ENCODE measurements at regions not wholly inside any gene's neighbourhood (a gene's known extent, or its start where the extent isn't known, plus 50 kb on each side); places are given as distances from the start of the nearest gene placed in this dataset.

DNA sequence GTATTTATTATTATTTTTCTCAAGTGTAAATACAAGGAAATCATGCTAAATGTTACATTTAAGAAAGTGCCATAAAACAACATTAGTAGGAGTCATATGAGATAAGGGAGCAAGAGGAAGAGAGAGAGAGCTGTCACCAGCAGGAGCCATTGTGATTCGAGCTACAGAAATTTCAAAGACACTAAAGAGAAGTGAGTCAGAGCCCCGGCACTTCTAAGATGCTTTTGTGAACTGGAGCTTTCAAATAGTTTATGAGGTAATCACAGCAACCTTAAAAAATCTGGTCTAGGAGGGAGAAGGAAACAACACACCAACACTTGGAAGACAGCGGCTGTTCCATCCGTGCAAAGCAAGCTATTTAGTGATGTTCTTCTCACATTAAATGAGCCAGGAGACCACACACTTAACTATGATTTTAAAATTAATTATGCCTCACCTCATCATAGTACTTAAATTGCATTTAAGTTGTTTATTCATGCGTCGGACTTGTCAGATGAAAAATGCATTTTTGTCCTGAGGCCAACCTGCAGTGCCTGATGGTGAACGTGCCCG, 382.7 kb upstream of the SALL3 start:
- H3K27me3 ChIP-seq (ENCODE audit: control insufficient read depth, insufficient read depth, low read length) = no peaks in the 10 kb centered on the region
- no peak overlapping the region for H3K4me3 ChIP-seq (ENCODE audit: low read length)
- H3K36me3 ChIP-seq (ENCODE audit: control insufficient read depth, insufficient read depth, low read length) = no peaks in the 10 kb centered on the region
- H3K27ac ChIP-seq (ENCODE audit: low read length) = no peak overlapping the region
- H3K4me1 ChIP-seq (ENCODE audit: control insufficient read depth, insufficient read depth, low read length) = peaks cover 4% of the 10 kb centered on the region; the same call in 1 of the 2 replicates
- no CpG with 5 or more reads among the region's 8 CpGs for WGBS (ENCODE audit: insufficient coverage, insufficient read length)
- no peaks in the 10 kb centered on the region for H3K9me3 ChIP-seq (ENCODE audit: control insufficient read depth, insufficient read depth, low read length)
- no peak for DNase-seq (ENCODE audit: low read depth, low spot score)

DNA sequence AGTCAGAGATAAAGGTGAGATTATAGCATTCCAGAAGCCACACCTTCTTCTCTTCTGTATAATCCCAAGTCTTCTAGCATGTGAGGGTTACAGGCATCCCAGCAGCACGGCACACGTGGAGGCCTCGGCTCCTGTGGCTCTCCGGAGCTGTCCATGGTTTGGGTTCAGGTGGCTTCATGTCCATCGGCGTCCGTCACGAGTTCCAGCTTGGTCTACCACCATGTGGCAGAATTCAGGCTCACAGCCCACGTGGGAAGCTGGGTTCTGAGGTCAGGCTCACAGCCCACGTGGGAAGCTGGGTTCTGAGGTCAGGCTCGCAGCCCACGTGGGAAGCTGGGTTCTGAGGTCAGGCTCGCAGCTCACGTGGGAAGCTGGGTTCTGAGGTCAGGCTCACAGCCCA, 378.3 kb upstream of the SALL3 start:
- no CpG with 5 or more reads among the region's 14 CpGs for WGBS (ENCODE audit: insufficient coverage, insufficient read length)
- no peaks in the 10 kb centered on the region for H3K27me3 ChIP-seq (ENCODE audit: control insufficient read depth, insufficient read depth, low read length)
- H3K9me3 ChIP-seq (ENCODE audit: control insufficient read depth, insufficient read depth, low read length) = no peaks in the 10 kb centered on the region
- H3K4me1 ChIP-seq (ENCODE audit: control insufficient read depth, insufficient read depth, low read length) = peaks cover 2% of the 10 kb centered on the region; the same call in 1 of the 2 replicates
- no peaks in the 10 kb centered on the region for H3K36me3 ChIP-seq (ENCODE audit: control insufficient read depth, insufficient read depth, low read length)
- H3K4me3 ChIP-seq (ENCODE audit: low read length) = no peak overlapping the region
- no peak overlapping the region for H3K27ac ChIP-seq (ENCODE audit: low read length)
- no peak for DNase-seq (ENCODE audit: low read depth, low spot score)

GRCh38 chr18:78601923-78602322, 377.7 kb upstream of the SALL3 start:
- H3K4me1 ChIP-seq (ENCODE audit: control insufficient read depth, insufficient read depth, low read length) = peaks cover 2% of the 10 kb centered on the region; the same call in 1 of the 2 replicates
- no peak overlapping the region for H3K27ac ChIP-seq (ENCODE audit: low read length)
- H3K27me3 ChIP-seq (ENCODE audit: control insufficient read depth, insufficient read depth, low read length) = no peaks in the 10 kb centered on the region
- WGBS (ENCODE audit: insufficient coverage, insufficient read length) = no CpG with 5 or more reads among the region's 7 CpGs
- H3K9me3 ChIP-seq (ENCODE audit: control insufficient read depth, insufficient read depth, low read length) = no peaks in the 10 kb centered on the region
- H3K4me3 ChIP-seq (ENCODE audit: low read length) = no peak overlapping the region
- H3K36me3 ChIP-seq (ENCODE audit: control insufficient read depth, insufficient read depth, low read length) = no peaks in the 10 kb centered on the region
- no peak for DNase-seq (ENCODE audit: low read depth, low spot score)

DNA sequence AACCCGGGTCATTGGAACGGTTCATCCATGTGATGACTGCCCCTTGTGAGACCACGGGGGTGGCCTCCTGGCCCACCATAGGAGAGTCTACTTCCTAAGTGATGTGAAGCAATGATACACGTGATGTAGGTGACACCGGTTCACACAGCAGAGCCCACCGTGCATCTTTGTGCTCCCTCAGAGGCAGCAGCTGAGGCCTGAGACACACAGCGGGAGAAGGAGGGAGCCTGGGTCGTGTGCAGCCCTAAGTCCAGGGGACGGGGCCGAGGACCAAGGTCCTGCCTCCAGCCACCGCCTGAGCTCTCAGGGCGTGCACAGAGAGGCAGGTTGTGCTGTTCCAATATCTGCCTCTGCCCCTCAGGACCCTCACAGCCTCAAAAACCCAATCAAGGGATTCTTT, 377.2 kb upstream of the SALL3 start:
- Histone ChIP-seq H3K27ac (ENCODE audit: low read length) (no peak overlapping the region), H3K36me3 (ENCODE audit: control insufficient read depth, insufficient read depth, low read length) (no peaks in the 10 kb centered on the region), H3K9me3 (ENCODE audit: control insufficient read depth, insufficient read depth, low read length) (no peaks in the 10 kb centered on the region), H3K4me1 (ENCODE audit: control insufficient read depth, insufficient read depth, low read length) (no peaks in the 10 kb centered on the region), H3K4me3 (ENCODE audit: low read length) (no peak overlapping the region), H3K27me3 (ENCODE audit: control insufficient read depth, insufficient read depth, low read length) (no peaks in the 10 kb centered on the region)
- WGBS (ENCODE audit: insufficient coverage, insufficient read length) = no CpG with 5 or more reads among the region's 12 CpGs
- no peak for DNase-seq (ENCODE audit: low read depth, low spot score)

DNA sequence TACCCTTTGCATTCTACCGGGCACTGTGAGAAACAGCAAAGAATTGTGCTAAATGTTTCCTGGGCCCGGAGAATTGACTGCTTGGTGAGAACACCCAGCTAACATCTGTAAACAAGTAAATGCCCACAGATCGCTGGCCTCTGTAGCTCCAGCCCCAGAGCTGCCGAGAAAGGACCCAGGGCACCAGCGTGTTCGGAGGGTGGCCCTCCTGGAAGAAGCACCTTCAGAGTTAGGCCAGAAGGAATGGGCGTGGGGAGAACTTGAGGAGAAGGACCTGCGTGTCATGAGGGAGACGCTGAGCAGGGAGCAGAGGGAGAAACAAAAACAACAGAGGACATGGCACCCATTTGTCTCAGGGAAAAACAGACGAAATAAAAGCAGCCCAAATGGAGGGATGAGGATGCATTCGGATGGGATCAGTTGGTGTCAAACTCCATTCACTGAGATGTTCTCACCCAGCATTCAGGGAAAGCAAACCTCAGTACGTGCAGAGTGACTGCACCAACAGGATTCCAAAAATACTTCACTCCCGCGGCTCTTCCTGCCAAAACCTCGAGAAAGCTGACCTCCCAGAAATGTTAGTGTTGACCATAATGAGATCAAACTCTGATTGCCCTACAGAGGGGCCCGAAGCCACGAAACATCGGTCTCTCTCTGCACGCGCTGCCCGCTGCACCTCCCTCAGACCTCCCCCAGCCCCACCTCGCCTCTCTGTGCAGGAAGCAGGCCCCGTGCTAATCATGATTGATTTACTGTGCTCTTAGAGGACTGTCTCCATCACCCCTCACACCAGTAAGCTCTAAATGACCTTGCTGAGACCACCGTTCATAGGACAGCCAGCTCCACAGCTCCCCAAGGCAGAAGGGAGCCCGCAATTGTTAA, 376.3 kb upstream of the SALL3 start:
- Histone ChIP-seq H3K36me3 (ENCODE audit: control insufficient read depth, insufficient read depth, low read length) (no peaks in the 10 kb centered on the region), H3K9me3 (ENCODE audit: control insufficient read depth, insufficient read depth, low read length) (no peaks in the 10 kb centered on the region), H3K4me1 (ENCODE audit: control insufficient read depth, insufficient read depth, low read length) (no peaks in the 10 kb centered on the region), H3K27me3 (ENCODE audit: control insufficient read depth, insufficient read depth, low read length) (no peaks in the 10 kb centered on the region), H3K27ac (ENCODE audit: low read length) (no peak overlapping the region), H3K4me3 (ENCODE audit: low read length) (no peak overlapping the region)
- no CpG with 5 or more reads among the region's 25 CpGs for WGBS (ENCODE audit: insufficient coverage, insufficient read length)
- DNase-seq (ENCODE audit: low read depth, low spot score) = no peak

DNA sequence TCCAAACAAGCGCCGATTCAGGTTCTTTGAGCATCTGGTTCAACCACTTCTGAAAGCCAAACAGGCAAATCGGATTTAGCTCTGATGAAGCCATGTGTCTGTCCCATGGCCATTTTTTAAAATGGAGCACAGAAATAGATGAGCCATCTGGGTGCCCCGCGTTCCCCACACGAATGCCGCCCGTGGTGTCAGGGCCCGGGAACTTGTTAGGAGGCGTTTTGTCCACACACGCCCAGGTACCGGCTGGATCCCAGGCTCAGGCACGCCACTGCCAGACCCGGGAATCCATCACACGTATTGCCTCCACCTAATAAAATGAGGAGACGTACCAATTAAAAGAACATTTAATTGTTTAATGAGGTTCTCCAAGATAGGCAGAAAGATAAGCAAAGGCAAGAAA, 374.4 kb upstream of the SALL3 start:
- no peaks in the 10 kb centered on the region for H3K9me3 ChIP-seq (ENCODE audit: control insufficient read depth, insufficient read depth, low read length)
- H3K4me1 ChIP-seq (ENCODE audit: control insufficient read depth, insufficient read depth, low read length) = no peaks in the 10 kb centered on the region
- DNase-seq (ENCODE audit: low read depth, low spot score) = no peak
- H3K36me3 ChIP-seq (ENCODE audit: control insufficient read depth, insufficient read depth, low read length) = no peaks in the 10 kb centered on the region
- no peak overlapping the region for H3K27ac ChIP-seq (ENCODE audit: low read length)
- H3K4me3 ChIP-seq (ENCODE audit: low read length) = no peak overlapping the region
- no CpG with 5 or more reads among the region's 16 CpGs for WGBS (ENCODE audit: insufficient coverage, insufficient read length)
- H3K27me3 ChIP-seq (ENCODE audit: control insufficient read depth, insufficient read depth, low read length) = no peaks in the 10 kb centered on the region

DNA sequence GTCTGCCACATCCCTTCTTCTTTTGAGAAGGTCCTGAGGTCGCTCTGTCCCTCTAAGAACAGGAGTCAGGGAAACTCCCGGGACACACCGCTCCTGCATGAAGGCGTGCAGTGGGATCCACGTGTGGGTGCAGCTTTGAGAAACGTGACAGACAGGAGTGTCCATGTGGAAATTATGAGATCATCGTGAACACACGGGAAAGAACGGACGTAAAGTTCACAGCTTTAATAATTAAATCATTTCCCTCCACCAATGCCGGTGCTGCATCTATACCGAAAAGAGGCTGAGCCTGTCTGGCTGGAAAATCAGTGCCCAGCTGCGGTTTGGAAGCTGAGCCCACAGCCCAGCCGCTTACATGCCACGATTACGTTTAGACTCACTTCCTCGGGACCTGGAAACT, 372.4 kb upstream of the SALL3 start:
- DNase-seq (ENCODE audit: low read depth, low spot score) = no peak
- Histone ChIP-seq H3K9me3 (ENCODE audit: control insufficient read depth, insufficient read depth, low read length) (no peaks in the 10 kb centered on the region), H3K4me1 (ENCODE audit: control insufficient read depth, insufficient read depth, low read length) (no peaks in the 10 kb centered on the region), H3K27me3 (ENCODE audit: control insufficient read depth, insufficient read depth, low read length) (no peaks in the 10 kb centered on the region), H3K27ac (ENCODE audit: low read length) (no peak overlapping the region), H3K36me3 (ENCODE audit: control insufficient read depth, insufficient read depth, low read length) (no peaks in the 10 kb centered on the region), H3K4me3 (ENCODE audit: low read length) (no peak overlapping the region)
- no CpG with 5 or more reads among the region's 17 CpGs for WGBS (ENCODE audit: insufficient coverage, insufficient read length)

DNA sequence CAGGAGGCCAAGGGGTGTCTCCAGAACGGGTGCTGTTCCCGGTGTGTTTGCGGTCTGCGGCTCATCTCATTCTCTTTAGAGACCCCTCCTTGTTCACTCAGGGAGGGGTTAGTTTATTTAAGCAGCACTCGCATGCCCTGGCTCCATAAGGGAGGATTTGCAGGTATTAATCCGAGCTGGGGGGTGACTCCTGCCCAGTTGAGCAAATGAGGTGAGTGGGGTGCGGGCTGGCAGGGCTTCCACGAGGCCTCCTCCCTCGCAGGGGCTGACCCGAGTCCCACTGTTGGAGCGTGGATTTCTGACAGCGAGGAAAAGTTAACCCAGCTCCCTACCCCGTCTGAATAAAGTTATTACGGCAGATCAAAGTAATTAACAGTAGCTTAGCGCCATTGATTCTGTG, 371.8 kb upstream of the SALL3 start:
- WGBS (ENCODE audit: insufficient coverage, insufficient read length) = no CpG with 5 or more reads among the region's 15 CpGs
- Histone ChIP-seq H3K9me3 (ENCODE audit: control insufficient read depth, insufficient read depth, low read length) (no peaks in the 10 kb centered on the region), H3K4me1 (ENCODE audit: control insufficient read depth, insufficient read depth, low read length) (no peaks in the 10 kb centered on the region), H3K27ac (ENCODE audit: low read length) (no peak overlapping the region), H3K36me3 (ENCODE audit: control insufficient read depth, insufficient read depth, low read length) (no peaks in the 10 kb centered on the region), H3K4me3 (ENCODE audit: low read length) (no peak overlapping the region), H3K27me3 (ENCODE audit: control insufficient read depth, insufficient read depth, low read length) (no peaks in the 10 kb centered on the region)
- DNase-seq (ENCODE audit: low read depth, low spot score) = no peak

DNA sequence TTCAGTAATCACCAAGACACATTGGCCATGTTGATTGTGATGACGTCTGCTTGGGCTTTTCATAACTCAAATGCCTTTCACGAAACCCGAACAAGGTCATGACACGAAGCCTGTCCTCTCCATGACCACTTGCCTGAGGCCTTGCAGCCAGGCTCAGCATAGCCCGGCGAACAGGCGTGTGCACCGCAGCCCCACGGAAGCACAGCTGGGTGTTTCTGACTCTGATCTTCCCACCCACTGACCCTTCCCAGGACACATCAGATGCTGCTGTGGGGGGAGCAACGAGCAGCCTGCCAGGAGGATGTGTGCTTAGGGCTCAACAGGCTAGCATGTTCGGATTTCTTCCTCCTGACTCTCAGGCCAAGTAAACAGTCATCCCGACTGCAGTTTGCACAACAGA, 369.4 kb upstream of the SALL3 start:
- DNase-seq (ENCODE audit: low read depth, low spot score) = no peak
- H3K27ac ChIP-seq (ENCODE audit: low read length) = no peak overlapping the region
- H3K9me3 ChIP-seq (ENCODE audit: control insufficient read depth, insufficient read depth, low read length) = no peaks in the 10 kb centered on the region
- no peaks in the 10 kb centered on the region for H3K4me1 ChIP-seq (ENCODE audit: control insufficient read depth, insufficient read depth, low read length)
- no peak overlapping the region for H3K4me3 ChIP-seq (ENCODE audit: low read length)
- H3K36me3 ChIP-seq (ENCODE audit: control insufficient read depth, insufficient read depth, low read length) = no peaks in the 10 kb centered on the region
- no CpG with 5 or more reads among the region's 12 CpGs for WGBS (ENCODE audit: insufficient coverage, insufficient read length)
- no peaks in the 10 kb centered on the region for H3K27me3 ChIP-seq (ENCODE audit: control insufficient read depth, insufficient read depth, low read length)

- Histone ChIP-seq H3K27ac (ENCODE audit: low read length) (no peak overlapping the region), H3K9me3 (ENCODE audit: control insufficient read depth, insufficient read depth, low read length) (no peaks in the 10 kb centered on the region), H3K36me3 (ENCODE audit: control insufficient read depth, insufficient read depth, low read length) (no peaks in the 10 kb centered on the region), H3K4me3 (ENCODE audit: low read length) (no peak overlapping the region), H3K4me1 (ENCODE audit: control insufficient read depth, insufficient read depth, low read length) (no peaks in the 10 kb centered on the region), H3K27me3 (ENCODE audit: control insufficient read depth, insufficient read depth, low read length) (no peaks in the 10 kb centered on the region)
- no CpG with 5 or more reads among the region's 16 CpGs for WGBS (ENCODE audit: insufficient coverage, insufficient read length)
- DNase-seq (ENCODE audit: low read depth, low spot score) = no peak
Observed at GRCh38 chr18:78611201-78611800, 368.3 kb upstream of the SALL3 start.
